SK-N-SH (cell line): ENCODE measurements at regions not wholly inside any gene's neighbourhood (a gene's known extent, or its start where the extent isn't known, plus 50 kb on each side); places are given as distances from the start of the nearest gene placed in this dataset.

ENCODE experiments used
- CTCF ChIA-PET: fragments of 300-600, 350-600 bp; formaldehyde crosslinking; extraction: SDS; loops from one replicate; lab custom pipeline; 2021; lab: Yijun Ruan, JAX
- POLR2A ChIA-PET: fragments of 350-600 bp; sonication (Branson Sonifier 250); formaldehyde crosslinking; extraction: SDS; loops from one replicate; lab custom pipeline; 2020; ENCODE audit warnings: antibody characterized with exemption, inconsistent platforms; lab: Yijun Ruan, JAX
- DNase-seq: peaks from one replicate; pipeline ENCODE4 v3.0.0; 2012
- H2AFZ ChIP-seq: fragments of 200-600 bp; sonication (generic); 2 replicates; pipeline ENCODE4 v1.8.1; 2016; ENCODE audit warnings: antibody characterized with exemption, mild to moderate bottlenecking, low read depth
- H3F3A ChIP-seq: fragments of 200-600 bp; sonication (generic); replicated peaks from 2 replicates; pipeline ENCODE3; 2016; ENCODE audit warnings: antibody characterized with exemption, mild to moderate bottlenecking; ENCODE audit not compliant: insufficient read depth
- H3K27ac ChIP-seq, 2 experiments: fragments of 200-500 bp in 1 of 2; fragments of 200-600 bp in 1 of 2; sonication (Bioruptor generic) in 1 of 2; sonication (generic), shearing (Covaris generic) in 1 of 2; 2 replicates each; pipeline versions ENCODE4 v1.5.1 to v1.6.1; 2014 to 2016; ENCODE audit warnings: low read depth in 2 of 2, inconsistent platforms in 1 of 2, low read length in 1 of 2, mild to moderate bottlenecking in 1 of 2, mixed read lengths in 1 of 2
- H3K27me3 ChIP-seq: fragments of 200-600 bp; sonication (generic), shearing (Covaris generic); 2 replicates; pipeline ENCODE4 v1.6.1; 2016; ENCODE audit warnings: mixed run types; ENCODE audit not compliant: insufficient read depth
- H3K36me3 ChIP-seq, 2 experiments: fragments of 200-500 bp in 1 of 2; fragments of 200-600 bp in 1 of 2; sonication (Bioruptor generic) in 1 of 2; sonication (generic) in 1 of 2; replicated peaks in 1 of 2; 2 replicates each; pipeline versions ENCODE3 to v1.5.1; 2014 to 2016; ENCODE audit warnings: low read length in 1 of 2, mild to moderate bottlenecking in 1 of 2; ENCODE audit not compliant: insufficient read depth in 2 of 2, control insufficient read depth in 1 of 2
- H3K4me1 ChIP-seq, 2 experiments: fragments of 200-500 bp in 1 of 2; fragments of 200-600 bp in 1 of 2; sonication (Bioruptor generic) in 1 of 2; sonication (generic), shearing (Covaris generic) in 1 of 2; 2 replicates each; pipeline versions ENCODE4 v1.5.1 to v1.6.1; 2014 to 2016; ENCODE audit warnings: low read depth in 1 of 2, low read length in 1 of 2, mixed run types in 1 of 2; ENCODE audit not compliant: insufficient read depth in 2 of 2, control insufficient read depth in 1 of 2
- H3K4me2 ChIP-seq: fragments of 200-600 bp; sonication (generic), shearing (Covaris generic); 2 replicates; pipeline ENCODE4 v1.6.1; 2017; ENCODE audit warnings: mixed run types
- H3K4me3 ChIP-seq, 2 experiments: fragments of 200-500 bp in 1 of 2; fragments of 200-600 bp in 1 of 2; sonication (Bioruptor generic) in 1 of 2; sonication (generic), shearing (Covaris generic) in 1 of 2; 2 replicates each; pipeline versions ENCODE4 v1.5.1 to v1.8.1; 2014 to 2016; ENCODE audit warnings: low read depth in 2 of 2, inconsistent platforms in 1 of 2, low read length in 1 of 2, mild to moderate bottlenecking in 1 of 2, mixed read lengths in 1 of 2, moderate library complexity in 1 of 2
- H3K79me2 ChIP-seq: fragments of 200-600 bp; sonication (generic); 2 replicates; pipeline ENCODE4 v1.8.1; 2017; ENCODE audit warnings: mild to moderate bottlenecking; ENCODE audit not compliant: insufficient read depth
- H3K9ac ChIP-seq: fragments of 200-600 bp; sonication (generic); 2 replicates; pipeline ENCODE4 v1.6.1; 2017; ENCODE audit warnings: mixed run types
- H3K9me2 ChIP-seq: fragments of 200-600 bp; sonication (generic); 2 replicates; pipeline ENCODE4 v1.6.1; 2017; ENCODE audit warnings: mixed run types
- H3K9me3 ChIP-seq: fragments of 200-600 bp; sonication (generic); 2 replicates; pipeline ENCODE4 v1.6.1; 2017; ENCODE audit warnings: mixed run types, mild to moderate bottlenecking, moderate library complexity
- H4K20me1 ChIP-seq: fragments of 200-600 bp; sonication (generic); 2 replicates; pipeline ENCODE4 v1.6.1; 2017; ENCODE audit warnings: mild to moderate bottlenecking, mixed run types; ENCODE audit not compliant: insufficient read depth
- ELF1 ChIP-seq: IDR thresholded peaks from 2 replicates; pipeline ENCODE4 v1.4.0; 2012
- FOXM1 ChIP-seq: IDR thresholded peaks from 2 replicates; pipeline ENCODE4 v1.4.0; 2012; ENCODE audit warnings: low read depth, mild to moderate bottlenecking
- GABPA ChIP-seq: IDR thresholded peaks from 2 replicates; pipeline ENCODE4 v1.4.0; 2012; ENCODE audit warnings: low read depth, mild to moderate bottlenecking
- GATA2 ChIP-seq: sonication (generic); formaldehyde crosslinking; IDR thresholded peaks from 2 replicates; pipeline ENCODE4 v1.5.0; 2020; ENCODE audit warnings: mild to moderate bottlenecking, missing genetic modification reagents
- IRF3 ChIP-seq: fragments of 150-350 bp; IDR thresholded peaks from 2 replicates; pipeline ENCODE4 v1.6.1; 2016; ENCODE audit warnings: mild to moderate bottlenecking, low read depth, low read length
- JUND ChIP-seq: IDR thresholded peaks from 2 replicates; pipeline ENCODE4 v1.4.0; 2012
- MEF2A ChIP-seq: IDR thresholded peaks from 2 replicates; pipeline ENCODE4 v1.4.0; 2012; ENCODE audit warnings: low read depth, borderline replicate concordance
- NRF1 ChIP-seq: IDR thresholded peaks from 2 replicates; pipeline ENCODE4 v1.6.1; 2012; ENCODE audit warnings: low read depth, mild to moderate bottlenecking, low read length
- RCOR1 ChIP-seq: fragments of 150-350 bp; IDR thresholded peaks from 2 replicates; pipeline ENCODE4 v1.6.1; 2017; ENCODE audit warnings: antibody characterized with exemption, low read length
- SIN3A ChIP-seq: IDR thresholded peaks from 2 replicates; pipeline ENCODE4 v1.6.1; 2012; ENCODE audit warnings: low read depth, mild to moderate bottlenecking, low read length, moderate library complexity, borderline replicate concordance
- TCF12 ChIP-seq: IDR thresholded peaks from 2 replicates; pipeline ENCODE4 v1.4.0; 2012
- USF1 ChIP-seq: IDR thresholded peaks from 2 replicates; pipeline ENCODE4 v1.4.0; 2012; ENCODE audit warnings: low read depth, borderline replicate concordance
- ZBTB33 ChIP-seq: IDR thresholded peaks from 2 replicates; pipeline ENCODE4 v1.4.0; 2012; ENCODE audit warnings: low read depth, borderline replicate concordance
- WGBS: methylation state at CpG from one replicate; pipeline ENCODE4 v1.1.6; 2017; ENCODE audit warnings: low lambda C conversion rate; 5-methylcytosine and 5-hydroxymethylcytosine counted together

GRCh38 chr13:66189986-66190385 lies 1040.2 kb downstream of the PCDH9 start:
- POLR2A ChIA-PET = no interaction called here

GRCh38 chr13:66180836-66181235 lies 1049.3 kb downstream of the PCDH9 start:
- Histone ChIP-seq H3K4me1 (no peaks in the 10 kb centered on the region), H4K20me1 (no peaks in the 10 kb centered on the region), H3K79me2 (no peaks in the 10 kb centered on the region), H3K27me3 (no peaks in the 10 kb centered on the region), H2AFZ (no peak overlapping the region), H3K9me2 (no peaks in the 10 kb centered on the region), H3F3A (no peaks in the 10 kb centered on the region), H3K9ac (no peak overlapping the region), H3K27ac (no peak overlapping the region), H3K36me3 (no peaks in the 10 kb centered on the region), H3K9me3 (0 out of 2 replicates have a peak, but pooled peaks cover under 1% of the 10 kb centered on the region), H3K4me2 (no peak overlapping the region), H3K4me3 (no peak overlapping the region)
- no peak for TF ChIP-seq GABPA
- TF ChIP-seq ELF1 = no peak
- TF ChIP-seq ZBTB33 = no peak
- TF ChIP-seq GATA2 (CRISPR knock-in tag) = no peak
- no peak for TF ChIP-seq USF1
- no peak for TF ChIP-seq NRF1
- WGBS = 89% methylated on average over 1 of the region's 2 CpGs
- POLR2A ChIA-PET = no interaction called here
- CTCF ChIA-PET = no interaction called here
- no peak for DNase-seq

More at GRCh38 chr13:66189986-66190385, 1040.2 kb downstream of the PCDH9 start:
- Histone ChIP-seq H3K79me2 (no peaks in the 10 kb centered on the region), H3F3A (no peaks in the 10 kb centered on the region), H3K27me3 (no peaks in the 10 kb centered on the region), H3K4me1 (no peaks in the 10 kb centered on the region), H4K20me1 (no peaks in the 10 kb centered on the region), H3K27ac (no peak overlapping the region), H3K9me2 (no peaks in the 10 kb centered on the region)
- no peak for DNase-seq
- CTCF ChIA-PET = no interaction called here
- TF ChIP-seq RCOR1 (no peak), SIN3A (no peak), MEF2A (no peak), IRF3 (no peak), FOXM1 (no peak), GABPA (no peak), JUND (no peak), TCF12 (no peak)
- TF ChIP-seq, all 33 proteins: peak for 0
- no peaks in the 10 kb centered on the region for H3K9me3 ChIP-seq
- WGBS = 31% methylated on average over 1 of the region's 1 CpG
- H3K4me2 ChIP-seq = no peak overlapping the region
- H3K36me3 ChIP-seq = no peaks in the 10 kb centered on the region
- no peak overlapping the region for H2AFZ ChIP-seq
- H3K9ac ChIP-seq = no peak overlapping the region
- no peak overlapping the region for H3K4me3 ChIP-seq
